ENCODE measurements at regions not wholly inside any gene's neighbourhood (a gene's known extent, or its start where the extent isn't known, plus 50 kb on each side); places are given as distances from the start of the nearest gene placed in this dataset.

GRCh38 chr5:23400951-23401350, 106.5 kb upstream of the PRDM9 start:
- Histone ChIP-seq H3K79me2 (ENCODE audit: control insufficient read depth, insufficient read depth, low read length) (no peaks in the 10 kb centered on the region), H3K9me3 (ENCODE audit: control extremely low read depth in 1 of 3, control insufficient read depth in 2 of 3, insufficient read depth in 1 of 3, low read length in 2 of 3) (no peaks in the 10 kb centered on the region), H3K4me2 (replicated peaks; ENCODE audit: low read depth, low read length, poor library complexity, severe bottlenecking) (no peak overlapping the region), H3K27me3 (replicated peaks in 1 of 4; ENCODE audit: control extremely low read depth in 1 of 4, control insufficient read depth in 3 of 4, insufficient read depth in 4 of 4, low read length in 3 of 4) (no peaks in the 10 kb centered on the region), H3K36me3 (replicated peaks in 1 of 2; ENCODE audit: control extremely low read depth in 1 of 2, control insufficient read depth in 1 of 2, extremely low read depth in 1 of 2, insufficient read depth in 2 of 2, low read length in 1 of 2) (no peaks in the 10 kb centered on the region), H3K4me1 (ENCODE audit: control insufficient read depth in 2 of 2, insufficient read depth in 2 of 2, low read length in 2 of 2) (no peaks in the 10 kb centered on the region), H3K4me3 (ENCODE audit: control extremely low read depth in 1 of 5, extremely low read depth in 1 of 5, insufficient read depth in 1 of 5, low read depth in 2 of 5, low read length in 4 of 5) (no peak overlapping the region), H2AFZ (ENCODE audit: insufficient read depth, low read depth, low read length, poor library complexity, severe bottlenecking) (no peak overlapping the region), H3K9ac (ENCODE audit: low read length) (no peak overlapping the region), H4K20me1 (ENCODE audit: control insufficient read depth, insufficient read depth, low read length, poor library complexity, severe bottlenecking) (no peaks in the 10 kb centered on the region), H3K27ac (ENCODE audit: low read length in 2 of 2) (no peak overlapping the region)
- Mint-ChIP-seq H3K4me3 (no peak overlapping the region), H3K9me3 (ENCODE audit: insufficient read depth) (peaks cover 5% of the 10 kb centered on the region), H3K27ac (no peak overlapping the region), H3K27me3 (no peaks in the 10 kb centered on the region), H3K4me1 (no peaks in the 10 kb centered on the region)
- 95% methylated on average over 2 of the region's 5 CpGs for WGBS (ENCODE audit: insufficient coverage)
- TF ChIP-seq CTCF (IDR thresholded peaks at IDR 0.05) (no peak), EZH2 (IDR thresholded peaks at IDR 0.05; ENCODE audit: borderline replicate concordance, insufficient read depth, low read depth, low read length, poor library complexity, severe bottlenecking) (no peak)
- ChIA-PET CTCF (no interaction called here), POLR2A (no interaction called here)
- ATAC-seq (ENCODE audit: low read depth) (no peak), DNase-seq (no peak)
- intact Hi-C loops (cut with micrococcal nuclease): no loop called here

- CTCF ChIA-PET: no interaction called here
- TF ChIP-seq EZH2 (IDR thresholded peaks at IDR 0.05; ENCODE audit: borderline replicate concordance, insufficient read depth, low read depth, low read length, poor library complexity, severe bottlenecking) (no peak), CTCF (IDR thresholded peaks at IDR 0.05) (no peak)
- H3K27ac ChIP-seq (ENCODE audit: low read length in 2 of 2): no peak overlapping the region
- no CpG with 5 or more reads among the region's 2 CpGs for WGBS (ENCODE audit: insufficient coverage)
- no peaks in the 10 kb centered on the region for H3K9me3 ChIP-seq (ENCODE audit: control extremely low read depth in 1 of 3, control insufficient read depth in 2 of 3, insufficient read depth in 1 of 3, low read length in 2 of 3)
- Mint-ChIP-seq H3K27me3 (no peaks in the 10 kb centered on the region), H3K9me3 (ENCODE audit: insufficient read depth) (peaks cover 9% of the 10 kb centered on the region), H3K27ac (no peak overlapping the region), H3K4me1 (no peaks in the 10 kb centered on the region), H3K4me3 (no peak overlapping the region)
- no peak overlapping the region for H3K4me3 ChIP-seq (ENCODE audit: control extremely low read depth in 1 of 5, extremely low read depth in 1 of 5, insufficient read depth in 1 of 5, low read depth in 2 of 5, low read length in 4 of 5)
- POLR2A ChIA-PET: no interaction called here
- H3K27me3 ChIP-seq (replicated peaks in 1 of 4; ENCODE audit: control extremely low read depth in 1 of 4, control insufficient read depth in 3 of 4, insufficient read depth in 4 of 4, low read length in 3 of 4): no peaks in the 10 kb centered on the region
- H2AFZ ChIP-seq (ENCODE audit: insufficient read depth, low read depth, low read length, poor library complexity, severe bottlenecking): no peak overlapping the region
- no peak for DNase-seq
- H3K9ac ChIP-seq (ENCODE audit: low read length): no peak overlapping the region
- no peaks in the 10 kb centered on the region for H3K4me1 ChIP-seq (ENCODE audit: control insufficient read depth in 2 of 2, insufficient read depth in 2 of 2, low read length in 2 of 2)
- H4K20me1 ChIP-seq (ENCODE audit: control insufficient read depth, insufficient read depth, low read length, poor library complexity, severe bottlenecking): no peaks in the 10 kb centered on the region
- H3K4me2 ChIP-seq (replicated peaks; ENCODE audit: low read depth, low read length, poor library complexity, severe bottlenecking): no peak overlapping the region
- no peaks in the 10 kb centered on the region for H3K79me2 ChIP-seq (ENCODE audit: control insufficient read depth, insufficient read depth, low read length)
- intact Hi-C loops (cut with micrococcal nuclease): no loop called here
- no peak for ATAC-seq (ENCODE audit: low read depth)
- no peaks in the 10 kb centered on the region for H3K36me3 ChIP-seq (replicated peaks in 1 of 2; ENCODE audit: control extremely low read depth in 1 of 2, control insufficient read depth in 1 of 2, extremely low read depth in 1 of 2, insufficient read depth in 2 of 2, low read length in 1 of 2)
These were observed 111.1 kb upstream of the PRDM9 start for GRCh38 chr5:23396346-23396745.
